K562 (cell line): ENCODE measurements at regions not wholly inside any gene's neighbourhood (a gene's known extent, or its start where the extent isn't known, plus 50 kb on each side); places are given as distances from the start of the nearest gene placed in this dataset.

ENCODE experiments used
- ATAC-seq: fragments of 200-7000 bp; cut with Tn5 transposase; 3 replicates; pipeline ENCODE4 v1.9.1; 2020; ENCODE audit warnings: moderate library complexity
- BruUV-seq: library from RNA; stranded (reverse); fragments of 400-500 nt; replicated peaks from 2 replicates; lab custom pipeline; 2021; lab: Mats Ljungman, UMichigan
- CTCF ChIA-PET: fragments of 300-600 bp; formaldehyde crosslinking; extraction: SDS; loops from one replicate; lab custom pipeline; 2021; ENCODE audit warnings: low intra/inter-chr PET ratio; lab: Yijun Ruan, JAX
- POLR2A ChIA-PET: fragments of 300-600, 350-650 bp; sonication (Branson Sonifier 250); formaldehyde crosslinking; extraction: SDS; loops from one replicate; lab custom pipeline; 2021; ENCODE audit warnings: antibody characterized with exemption, inconsistent platforms; lab: Yijun Ruan, JAX
- DNase-seq, 4 experiments: peaks; one replicate each; pipeline versions ENCODE4 v3.0.0 to v3.0.0-alpha.2; 2011 to 2018; ENCODE audit warnings: low spot score in 3 of 4, mixed read lengths in 3 of 4; ENCODE audit errors: extremely low read depth in 1 of 4
- FAIRE-seq: peaks from 2 replicates; lab custom pipeline; 2011; peaks lifted over from hg19 to GRCh38; lab: Jason Lieb, UNC
- H2AFZ ChIP-seq: 2 replicates; pipeline ENCODE4 v1.6.0; 2011; ENCODE audit warnings: low read depth, low read length, control low read depth, inconsistent platforms
- H3K27ac ChIP-seq: fragments of 200-600 bp; 3 replicates; pipeline ENCODE4 v1.8.0; 2011; ENCODE audit warnings: low read depth, mild to moderate bottlenecking, control low read depth, inconsistent platforms, low read length, moderate library complexity, mixed read lengths; ENCODE audit errors: extremely low read depth
- H3K27me3 ChIP-seq, 2 experiments: fragments of 300-600 bp in 1 of 2; 2 replicates in 1 of 2; 3 replicates in 1 of 2; pipeline versions ENCODE4 v1.6.0 to v1.8.0; 2011; ENCODE audit warnings: inconsistent platforms in 2 of 2, low read length in 2 of 2, mild to moderate bottlenecking in 1 of 2, mixed read lengths in 1 of 2, moderate library complexity in 1 of 2; ENCODE audit not compliant: control insufficient read depth in 2 of 2, insufficient read depth in 2 of 2
- H3K36me3 ChIP-seq: fragments of 300-600 bp; 3 replicates; pipeline ENCODE4 v1.8.0; 2011; ENCODE audit warnings: mild to moderate bottlenecking, low read length, inconsistent platforms; ENCODE audit not compliant: control insufficient read depth, insufficient read depth
- H3K4me1 ChIP-seq, 2 experiments: fragments of 200-600 bp in 1 of 2; replicated peaks in 1 of 2; 2 replicates in 1 of 2; 3 replicates in 1 of 2; pipeline versions ENCODE4 v1.5.1 to v1.8.0; 2011; ENCODE audit warnings: inconsistent platforms in 2 of 2, low read length in 2 of 2, mild to moderate bottlenecking in 1 of 2, mixed read lengths in 1 of 2, moderate library complexity in 1 of 2; ENCODE audit not compliant: control insufficient read depth in 2 of 2, insufficient read depth in 2 of 2
- H3K4me2 ChIP-seq: 2 replicates; pipeline ENCODE4 v1.6.1; 2011; ENCODE audit warnings: low read length, control low read depth, inconsistent platforms, mixed read lengths; ENCODE audit not compliant: insufficient read depth
- H3K4me3 ChIP-seq: fragments of 200-600 bp; sonication (generic), shearing (Covaris generic); 2 replicates; pipeline ENCODE4 v1.5.1; 2016; ENCODE audit warnings: control low read depth, inconsistent platforms
- H3K79me2 ChIP-seq: fragments of 200-600 bp; 3 replicates; pipeline ENCODE4 v1.8.0; 2011; ENCODE audit warnings: low read length, inconsistent platforms; ENCODE audit not compliant: control insufficient read depth, insufficient read depth
- H3K9ac ChIP-seq, 2 experiments: 2 replicates each; pipeline versions ENCODE4 v1.6.0 to v1.6.1; 2011; ENCODE audit warnings: low read depth in 2 of 2, low read length in 2 of 2, control low read depth in 1 of 2, inconsistent platforms in 1 of 2, mild to moderate bottlenecking in 1 of 2, mixed read lengths in 1 of 2; ENCODE audit not compliant: insufficient read depth in 1 of 2
- H3K9me1 ChIP-seq: one replicate; pipeline ENCODE4 v1.6.0; 2011; ENCODE audit warnings: inconsistent platforms, mild to moderate bottlenecking, low read length, moderate library complexity; ENCODE audit not compliant: control insufficient read depth, insufficient read depth
- H3K9me3 ChIP-seq: replicated peaks from 2 replicates; pipeline ENCODE4 v1.5.1; 2011; ENCODE audit warnings: low read depth, low read length, inconsistent platforms; ENCODE audit not compliant: control insufficient read depth, insufficient read depth
- H4K20me1 ChIP-seq: replicated peaks from 2 replicates; pipeline ENCODE4 v1.6.1; 2011; ENCODE audit warnings: low read length, inconsistent platforms, mixed read lengths; ENCODE audit not compliant: control insufficient read depth, insufficient read depth
- ADNP ChIP-seq: fragments of 200-800 bp; sonication (Bioruptor generic); IDR thresholded peaks from 2 replicates; pipeline ENCODE4 v1.6.1; 2016; ENCODE audit warnings: missing genetic modification characterization, missing compliant biosample characterization
- ARID1B ChIP-seq: fragments of 450-650 bp; IDR thresholded peaks from 2 replicates; pipeline ENCODE4 v1.6.1; 2016; ENCODE audit warnings: antibody characterized with exemption, mild to moderate bottlenecking, inconsistent platforms
- ATF6 ChIP-seq: sonication (generic); formaldehyde crosslinking; IDR thresholded peaks from 2 replicates; pipeline ENCODE4 v1.4.0; 2020; ENCODE audit warnings: mild to moderate bottlenecking, missing genetic modification reagents
- CBX1 ChIP-seq: sonication (generic); IDR thresholded peaks from 2 replicates; pipeline ENCODE4 v1.6.1; 2016; ENCODE audit warnings: antibody characterized with exemption, low read depth, mild to moderate bottlenecking
- ESRRB ChIP-seq: fragments of 250-450 bp; sonication (Bioruptor Pico); IDR thresholded peaks from 2 replicates; pipeline ENCODE4 v1.5.0; 2020; ENCODE audit warnings: mild to moderate bottlenecking, moderate library complexity, borderline replicate concordance
- HMG20A ChIP-seq: fragments of 450-650 bp; formaldehyde crosslinking; conservative IDR thresholded peaks from 2 replicates; pipeline ENCODE4 v1.4.0; 2020; ENCODE audit warnings: mild to moderate bottlenecking, mixed read lengths
- HNRNPL ChIP-seq: fragments of 200-400 bp; formaldehyde crosslinking; IDR thresholded peaks from 2 replicates; pipeline ENCODE4 v1.6.1; 2017; ENCODE audit warnings: low read depth, mild to moderate bottlenecking, low read length
- JUNB ChIP-seq: fragments of 450-650 bp; formaldehyde crosslinking; conservative IDR thresholded peaks from 2 replicates; pipeline ENCODE4 v1.4.0; 2020; ENCODE audit warnings: mild to moderate bottlenecking
- NBN ChIP-seq: fragments of 450-650 bp; IDR thresholded peaks from 2 replicates; pipeline ENCODE4 v1.6.1; 2016; ENCODE audit warnings: low read depth, mild to moderate bottlenecking
- NR1H2 ChIP-seq: sonication (generic); formaldehyde crosslinking; IDR thresholded peaks from 2 replicates; pipeline ENCODE4 v1.4.0; 2020; ENCODE audit warnings: mild to moderate bottlenecking, missing genetic modification reagents
- PHB2 ChIP-seq: fragments of 450-650 bp; IDR thresholded peaks from 2 replicates; pipeline ENCODE4 v1.6.1; 2017; ENCODE audit warnings: low read depth
- TCF15 ChIP-seq: fragments of 250-450 bp; sonication (Bioruptor Pico); IDR thresholded peaks from 2 replicates; pipeline ENCODE4 v1.8.0; 2022; ENCODE audit warnings: moderate library complexity, mild to moderate bottlenecking, inconsistent platforms
- THAP7 ChIP-seq: fragments of 250-450 bp; sonication (Bioruptor Pico); IDR thresholded peaks from 2 replicates; pipeline ENCODE4 v1.5.0; 2021
- ZNF165 ChIP-seq: fragments of 250-450 bp; sonication (Bioruptor Pico); IDR thresholded peaks from 2 replicates; pipeline ENCODE4 v1.4.0; 2020; ENCODE audit warnings: borderline replicate concordance
- ZNF507 ChIP-seq: conservative IDR thresholded peaks from 2 replicates; pipeline ENCODE4 v1.6.1; 2017; ENCODE audit warnings: missing genetic modification characterization, missing compliant biosample characterization
- WGBS: fragments of 100-300 bp; shearing (Covaris generic); methylation state at CpG from one replicate; pipeline ENCODE4 v1.1.6; 2016; ENCODE audit warnings: low coverage, mixed read lengths; ENCODE audit not compliant: insufficient coverage; ENCODE audit errors: missing lambda C conversion rate; 5-methylcytosine and 5-hydroxymethylcytosine counted together
- in situ Hi-C: fragments of 300-500 bp; cut with MboI; formaldehyde crosslinking; loops from 4 replicates; pipeline ENCODE4 v1.15.0; 2018; ENCODE audit warnings: inconsistent platforms, mixed read lengths
- intact Hi-C: fragments of 100-400 bp; cut with micrococcal nuclease; formaldehyde crosslinking; loops from 2 replicates; pipeline ENCODE4 v1.14.2; 2022

- ATAC-seq = no peak
Measured at GRCh38 chr2:15782769-15783294, 157.5 kb upstream of the MYCN start.

GRCh38 chr2:15783489-15783888 is 156.9 kb upstream of the MYCN start:
- FAIRE-seq = no peak
- peaks cover 9 to 63% of the 10 kb centered on the region in 2 experiments for H3K27me3 ChIP-seq
- TF ChIP-seq HMG20A (CRISPR knock-in tag) (no peak), THAP7 (no peak), HNRNPL (no peak), NR1H2 (CRISPR knock-in tag) (no peak), ZNF507 (tag) (no peak), ADNP (tag) (no peak), NBN (no peak), ESRRB (CRISPR knock-in tag) (no peak), PHB2 (no peak), ARID1B (no peak), ATF6 (CRISPR knock-in tag) (no peak), JUNB (no peak), ZNF165 (CRISPR knock-in tag) (no peak)

More at GRCh38 chr2:15782769-15783294, 157.5 kb upstream of the MYCN start:
- no TSS peak for BruUV-seq
- H3K27ac ChIP-seq = no peak overlapping the region
- no peaks in the 10 kb centered on the region for H3K9me3 ChIP-seq
- H3K9ac ChIP-seq = no peak overlapping the region
- peaks cover 9 to 63% of the 10 kb centered on the region in 2 experiments for H3K27me3 ChIP-seq
- TF ChIP-seq CBX1 = no peak
- TF ChIP-seq TCF15 (CRISPR knock-in tag) = no peak
- no peaks in the 10 kb centered on the region for H3K36me3 ChIP-seq
- no peaks in the 10 kb centered on the region; the same call in 1 of the 2 replicates for H4K20me1 ChIP-seq
- H3K4me3 ChIP-seq = no peak overlapping the region
- no peak overlapping the region for H2AFZ ChIP-seq
- intact Hi-C loops = no loop called here
- H3K4me1 ChIP-seq = peaks cover 0 to 3% of the 10 kb centered on the region in 2 experiments; a peak in 1 of 5 replicates
- FAIRE-seq (no peak), DNase-seq (no peak)
- CTCF ChIA-PET = no interaction called here
- POLR2A ChIA-PET = interaction anchor here (1.1 kb wide), 1 partner anchor 28 kb away, joined by 3 read pairs; no protein-coding TSS in a partner anchor
- H3K79me2 ChIP-seq = no peaks in the 10 kb centered on the region
- WGBS = 0% methylated on average over 7 of the region's 7 CpGs
- H3K9me1 ChIP-seq = no peaks in the 10 kb centered on the region
- H3K4me2 ChIP-seq = no peak overlapping the region
- in situ Hi-C loops = no loop called here

More at GRCh38 chr2:15783489-15783888, 156.9 kb upstream of the MYCN start:
- Histone ChIP-seq H3K4me2 (no peak overlapping the region), H3K36me3 (no peaks in the 10 kb centered on the region), H3K27ac (no peak overlapping the region), H4K20me1 (no peaks in the 10 kb centered on the region; the same call in 1 of the 2 replicates), H3K79me2 (no peaks in the 10 kb centered on the region), H3K9ac (no peak overlapping the region), H3K4me1 (peaks cover 0 to 3% of the 10 kb centered on the region in 2 experiments; a peak in 1 of 5 replicates), H3K9me1 (no peaks in the 10 kb centered on the region), H3K9me3 (no peaks in the 10 kb centered on the region), H3K4me3 (no peak overlapping the region), H2AFZ (no peak overlapping the region)
- BruUV-seq = no TSS peak
- in situ Hi-C loops (no loop called here), intact Hi-C loops (no loop called here)
- no peak for DNase-seq
- POLR2A ChIA-PET = interaction anchor here (1.0 kb wide), 1 partner anchor 11 kb away, joined by 3 read pairs; no protein-coding TSS in a partner anchor
- ATAC-seq = no peak
- 0% methylated on average over 6 of the region's 6 CpGs for WGBS
- CTCF ChIA-PET = no interaction called here
